ENCODE measurements at regions not wholly inside any gene's neighbourhood (a gene's known extent, or its start where the extent isn't known, plus 50 kb on each side); places are given as distances from the start of the nearest gene placed in this dataset.

GRCh38 chr3:135851201-135852081, 114.1 kb upstream of the PPP2R3A start:
- H3K27me3 ChIP-seq (ENCODE audit: control insufficient read depth, insufficient read depth, low read length): peaks cover 5% of the 10 kb centered on the region
- H3K4me3 ChIP-seq (ENCODE audit: low read length): no peak overlapping the region
- H3K4me1 ChIP-seq (ENCODE audit: control insufficient read depth, insufficient read depth, low read length): peaks cover 18% of the 10 kb centered on the region
- H3K36me3 ChIP-seq (ENCODE audit: insufficient read depth, low read length): no peaks in the 10 kb centered on the region
- no peaks in the 10 kb centered on the region for H3K9me3 ChIP-seq (replicated peaks; ENCODE audit: low read length)
- H3K9ac ChIP-seq (ENCODE audit: low read depth, low read length): no peak overlapping the region
- no peak overlapping the region for H3K4me2 ChIP-seq (ENCODE audit: low read length)

- Histone ChIP-seq H3K4me1 (ENCODE audit: control insufficient read depth, insufficient read depth, low read length) (peaks cover 18% of the 10 kb centered on the region), H3K9me3 (replicated peaks; ENCODE audit: low read length) (no peaks in the 10 kb centered on the region), H3K27me3 (ENCODE audit: control insufficient read depth, insufficient read depth, low read length) (no peaks in the 10 kb centered on the region), H3K9ac (ENCODE audit: low read depth, low read length) (no peak overlapping the region), H3K36me3 (ENCODE audit: insufficient read depth, low read length) (no peaks in the 10 kb centered on the region), H3K4me3 (ENCODE audit: low read length) (no peak overlapping the region), H3K4me2 (ENCODE audit: low read length) (no peak overlapping the region)
Measured at GRCh38 chr3:135853981-135854380, 111.5 kb upstream of the PPP2R3A start.

- no peaks in the 10 kb centered on the region for H3K36me3 ChIP-seq (ENCODE audit: insufficient read depth, low read length)
- H3K9me3 ChIP-seq (replicated peaks; ENCODE audit: low read length): no peaks in the 10 kb centered on the region
- H3K4me3 ChIP-seq (ENCODE audit: low read length): no peak overlapping the region
- no peaks in the 10 kb centered on the region for H3K4me1 ChIP-seq (ENCODE audit: control insufficient read depth, insufficient read depth, low read length)
- H3K27me3 ChIP-seq (ENCODE audit: control insufficient read depth, insufficient read depth, low read length): peaks cover 4% of the 10 kb centered on the region
- H3K4me2 ChIP-seq (ENCODE audit: low read length): no peak overlapping the region
- H3K9ac ChIP-seq (ENCODE audit: low read depth, low read length): no peak overlapping the region
Measured at GRCh38 chr3:135860761-135861160, 104.8 kb upstream of the PPP2R3A start.

- H3K4me2 ChIP-seq (ENCODE audit: low read length): no peak overlapping the region
- H3K27me3 ChIP-seq (ENCODE audit: control insufficient read depth, insufficient read depth, low read length): peaks cover 4% of the 10 kb centered on the region
- H3K36me3 ChIP-seq (ENCODE audit: insufficient read depth, low read length): no peaks in the 10 kb centered on the region
- H3K4me3 ChIP-seq (ENCODE audit: low read length): no peak overlapping the region
- H3K9ac ChIP-seq (ENCODE audit: low read depth, low read length): no peak overlapping the region
- no peaks in the 10 kb centered on the region for H3K4me1 ChIP-seq (ENCODE audit: control insufficient read depth, insufficient read depth, low read length)
- H3K9me3 ChIP-seq (replicated peaks; ENCODE audit: low read length): no peaks in the 10 kb centered on the region
Measured at GRCh38 chr3:135862361-135862760, 103.2 kb upstream of the PPP2R3A start.

- no peak overlapping the region for H3K9ac ChIP-seq (ENCODE audit: low read depth, low read length)
- H3K36me3 ChIP-seq (ENCODE audit: insufficient read depth, low read length): no peaks in the 10 kb centered on the region
- peaks cover 4% of the 10 kb centered on the region for H3K27me3 ChIP-seq (ENCODE audit: control insufficient read depth, insufficient read depth, low read length)
- H3K4me3 ChIP-seq (ENCODE audit: low read length): no peak overlapping the region
- no peak overlapping the region for H3K4me2 ChIP-seq (ENCODE audit: low read length)
- no peaks in the 10 kb centered on the region for H3K4me1 ChIP-seq (ENCODE audit: control insufficient read depth, insufficient read depth, low read length)
- no peaks in the 10 kb centered on the region for H3K9me3 ChIP-seq (replicated peaks; ENCODE audit: low read length)
Measured at GRCh38 chr3:135864060-135864459, 101.5 kb upstream of the PPP2R3A start.

- Histone ChIP-seq H3K4me2 (ENCODE audit: low read length) (no peak overlapping the region), H3K4me1 (ENCODE audit: control insufficient read depth, insufficient read depth, low read length) (peaks cover 8% of the 10 kb centered on the region), H3K9me3 (replicated peaks; ENCODE audit: low read length) (no peaks in the 10 kb centered on the region), H3K9ac (ENCODE audit: low read depth, low read length) (no peak overlapping the region), H3K4me3 (ENCODE audit: low read length) (no peak overlapping the region), H3K27me3 (ENCODE audit: control insufficient read depth, insufficient read depth, low read length) (no peaks in the 10 kb centered on the region), H3K36me3 (ENCODE audit: insufficient read depth, low read length) (no peaks in the 10 kb centered on the region)
Measured at GRCh38 chr3:135865085-135865484, 100.4 kb upstream of the PPP2R3A start.

GRCh38 chr3:135865553-135865952, 100.0 kb upstream of the PPP2R3A start:
- Histone ChIP-seq H3K36me3 (ENCODE audit: insufficient read depth, low read length) (no peaks in the 10 kb centered on the region), H3K27me3 (ENCODE audit: control insufficient read depth, insufficient read depth, low read length) (no peaks in the 10 kb centered on the region), H3K9me3 (replicated peaks; ENCODE audit: low read length) (no peaks in the 10 kb centered on the region), H3K4me1 (ENCODE audit: control insufficient read depth, insufficient read depth, low read length) (peaks cover 13% of the 10 kb centered on the region), H3K9ac (ENCODE audit: low read depth, low read length) (no peak overlapping the region), H3K4me2 (ENCODE audit: low read length) (no peak overlapping the region), H3K4me3 (ENCODE audit: low read length) (no peak overlapping the region)

GRCh38 chr3:135867911-135868310, 97.6 kb upstream of the PPP2R3A start:
- H3K9ac ChIP-seq (ENCODE audit: low read depth, low read length): no peak overlapping the region

GRCh38 chr3:135868801-135869200, 96.7 kb upstream of the PPP2R3A start:
- no peaks in the 10 kb centered on the region for H3K36me3 ChIP-seq (ENCODE audit: insufficient read depth, low read length)
- H3K9ac ChIP-seq (ENCODE audit: low read depth, low read length): no peak overlapping the region
- H3K9me3 ChIP-seq (replicated peaks; ENCODE audit: low read length): no peaks in the 10 kb centered on the region
- H3K4me2 ChIP-seq (ENCODE audit: low read length): no peak overlapping the region
- no peak overlapping the region for H3K4me3 ChIP-seq (ENCODE audit: low read length)
- peaks cover 19% of the 10 kb centered on the region for H3K4me1 ChIP-seq (ENCODE audit: control insufficient read depth, insufficient read depth, low read length)
- H3K27me3 ChIP-seq (ENCODE audit: control insufficient read depth, insufficient read depth, low read length): no peaks in the 10 kb centered on the region

More at GRCh38 chr3:135867911-135868310, 97.6 kb upstream of the PPP2R3A start:
- no peak overlapping the region for H3K4me3 ChIP-seq (ENCODE audit: low read length)
- peaks cover 19% of the 10 kb centered on the region for H3K4me1 ChIP-seq (ENCODE audit: control insufficient read depth, insufficient read depth, low read length)
- H3K4me2 ChIP-seq (ENCODE audit: low read length): no peak overlapping the region
- no peaks in the 10 kb centered on the region for H3K27me3 ChIP-seq (ENCODE audit: control insufficient read depth, insufficient read depth, low read length)
- no peaks in the 10 kb centered on the region for H3K9me3 ChIP-seq (replicated peaks; ENCODE audit: low read length)
- H3K36me3 ChIP-seq (ENCODE audit: insufficient read depth, low read length): no peaks in the 10 kb centered on the region

GRCh38 chr3:135869439-135870105, 96.0 kb upstream of the PPP2R3A start:
- Histone ChIP-seq H3K4me1 (ENCODE audit: control insufficient read depth, insufficient read depth, low read length) (peaks cover 19% of the 10 kb centered on the region), H3K27me3 (ENCODE audit: control insufficient read depth, insufficient read depth, low read length) (no peaks in the 10 kb centered on the region), H3K4me3 (ENCODE audit: low read length) (no peak overlapping the region), H3K36me3 (ENCODE audit: insufficient read depth, low read length) (no peaks in the 10 kb centered on the region), H3K9me3 (replicated peaks; ENCODE audit: low read length) (no peaks in the 10 kb centered on the region), H3K9ac (ENCODE audit: low read depth, low read length) (no peak overlapping the region), H3K4me2 (ENCODE audit: low read length) (no peak overlapping the region)

- no peaks in the 10 kb centered on the region for H3K9me3 ChIP-seq (replicated peaks; ENCODE audit: low read length)
- no peaks in the 10 kb centered on the region for H3K27me3 ChIP-seq (ENCODE audit: control insufficient read depth, insufficient read depth, low read length)
- no peaks in the 10 kb centered on the region for H3K36me3 ChIP-seq (ENCODE audit: insufficient read depth, low read length)
- no peak overlapping the region for H3K9ac ChIP-seq (ENCODE audit: low read depth, low read length)
- no peak overlapping the region for H3K4me3 ChIP-seq (ENCODE audit: low read length)
- peaks cover 19% of the 10 kb centered on the region for H3K4me1 ChIP-seq (ENCODE audit: control insufficient read depth, insufficient read depth, low read length)
- no peak overlapping the region for H3K4me2 ChIP-seq (ENCODE audit: low read length)
Measured at GRCh38 chr3:135871311-135871710, 94.2 kb upstream of the PPP2R3A start.

Measured in skeletal muscle satellite cell (primary cell).